OCI-LY1 (cell line): ENCODE measurements at regions not wholly inside any gene's neighbourhood (a gene's known extent, or its start where the extent isn't known, plus 50 kb on each side); places are given as distances from the start of the nearest gene placed in this dataset.
A peak's percentile ranks its signal among the peaks of the same experiment; 100 is the strongest.

Experiments
- H2AFZ ChIP-seq: fragments of 200-600 bp; sonication (generic), shearing (Covaris generic); 2 replicates; pipeline ENCODE4 v1.6.0; 2014; ENCODE audit warnings: antibody characterized with exemption, mild to moderate bottlenecking, low read length
- H3F3A ChIP-seq: fragments of 200-600 bp; sonication (generic), shearing (Covaris generic); 2 replicates; pipeline ENCODE4 v1.6.0; 2014; ENCODE audit warnings: mild to moderate bottlenecking, antibody characterized with exemption, low read length, moderate library complexity; ENCODE audit not compliant: insufficient read depth
- H3K27ac ChIP-seq: fragments of 200-600 bp; sonication (generic); 2 replicates; pipeline ENCODE4 v1.5.1; 2014; ENCODE audit warnings: low read length, mixed run types, mild to moderate bottlenecking, low read depth; ENCODE audit not compliant: poor library complexity, severe bottlenecking
- H3K27me3 ChIP-seq: fragments of 200-600 bp; sonication (generic); 2 replicates; pipeline ENCODE4 v1.6.0; 2014; ENCODE audit warnings: antibody characterized with exemption, mild to moderate bottlenecking, low read length, moderate library complexity; ENCODE audit not compliant: insufficient read depth
- H3K36me3 ChIP-seq: fragments of 200-600 bp; sonication (generic); 2 replicates; pipeline ENCODE4 v1.6.1; 2014; ENCODE audit warnings: mild to moderate bottlenecking, antibody characterized with exemption, low read length, moderate library complexity, mixed read lengths; ENCODE audit not compliant: insufficient read depth
- H3K4me1 ChIP-seq: fragments of 200-600 bp; sonication (generic); 2 replicates; pipeline ENCODE4 v1.5.1; 2014; ENCODE audit warnings: mild to moderate bottlenecking, low read length, moderate library complexity; ENCODE audit not compliant: insufficient read depth, severe bottlenecking
- H3K4me2 ChIP-seq: fragments of 200-600 bp; sonication (generic), shearing (Covaris generic); 2 replicates; pipeline ENCODE4 v1.6.1; 2014; ENCODE audit warnings: low read length
- H3K4me3 ChIP-seq: fragments of 200-600 bp; sonication (generic); 2 replicates; pipeline ENCODE4 v1.5.1; 2014; ENCODE audit warnings: low read length, low read depth, mild to moderate bottlenecking, mixed read lengths; ENCODE audit not compliant: poor library complexity, severe bottlenecking
- H3K79me2 ChIP-seq: fragments of 200-600 bp; shearing (Covaris generic); 2 replicates; pipeline ENCODE4 v1.6.1; 2016; ENCODE audit warnings: mixed run types, low read length, mixed read lengths; ENCODE audit not compliant: insufficient read depth
- H3K9ac ChIP-seq: fragments of 200-600 bp; sonication (generic), shearing (Covaris generic); 2 replicates; pipeline ENCODE4 v1.6.1; 2014; ENCODE audit warnings: mild to moderate bottlenecking, low read length, mixed read lengths
- H3K9me2 ChIP-seq: fragments of 200-600 bp; sonication (generic), shearing (Covaris generic); 2 replicates; pipeline ENCODE4 v1.6.1; 2014; ENCODE audit warnings: low read depth, mild to moderate bottlenecking, low read length, mixed read lengths
- H3K9me3 ChIP-seq: fragments of 200-600 bp; shearing (Covaris generic); 2 replicates; pipeline ENCODE4 v1.6.1; 2014; ENCODE audit warnings: low read length, mixed read lengths
- H4K20me1 ChIP-seq: fragments of 200-600 bp; sonication (generic), shearing (Covaris generic); 2 replicates; pipeline ENCODE4 v1.6.0; 2016; ENCODE audit warnings: mild to moderate bottlenecking, low read length; ENCODE audit not compliant: insufficient read depth
- EZH2 ChIP-seq: fragments of 200-600 bp; sonication (generic), shearing (Covaris generic); IDR thresholded peaks from 2 replicates; pipeline ENCODE4 v1.8.0; 2017; ENCODE audit warnings: borderline replicate concordance, mixed run types, mild to moderate bottlenecking, antibody characterized with exemption, low read length, moderate library complexity, mixed read lengths
- TF ChIP-seq, protein P1 (sequence below): fragments of 200-600 bp; sonication (generic), shearing (Covaris generic); IDR thresholded peaks from 2 replicates; pipeline ENCODE4 v1.5.1; 2017; ENCODE audit warnings: mild to moderate bottlenecking, antibody characterized with exemption, low read length, moderate library complexity, mixed read lengths

DNA sequence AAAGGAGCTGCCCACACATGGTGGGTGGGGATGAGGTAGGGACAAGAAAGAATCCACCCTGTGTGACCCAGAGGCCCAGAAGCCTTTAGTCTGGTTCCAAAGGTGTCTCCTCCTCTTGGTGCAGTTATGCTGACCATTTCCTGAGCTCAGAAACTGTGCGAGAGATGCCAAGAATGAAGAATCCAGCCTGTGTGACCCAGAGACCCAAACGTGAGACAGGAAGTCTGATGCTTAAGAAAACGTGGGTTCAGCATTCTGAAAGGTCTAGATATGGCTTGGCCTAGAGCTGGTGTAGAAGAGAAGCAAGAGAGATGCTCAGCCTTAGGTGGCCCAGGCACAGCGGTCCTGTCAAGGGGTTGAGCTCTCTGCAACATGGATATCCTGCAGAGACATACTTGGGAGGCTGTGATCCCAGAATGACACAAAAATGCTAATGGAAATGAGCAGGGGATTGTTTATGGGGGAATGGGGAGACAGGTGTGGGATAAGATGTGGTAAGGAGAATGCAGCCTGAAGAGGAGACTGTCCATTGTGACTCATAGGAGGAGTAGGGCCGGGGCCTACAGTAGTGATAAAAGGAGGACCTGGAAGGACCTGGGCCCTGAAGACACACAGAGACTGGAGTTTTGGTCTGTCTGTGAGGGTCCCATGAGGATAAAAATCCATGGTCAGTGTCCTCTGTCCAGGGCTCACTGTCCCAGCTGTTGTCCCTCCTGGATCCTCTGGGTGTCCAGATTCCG is 79.0 kb downstream of the ZNF280B start:
- H3K9me2 ChIP-seq: no peaks in the 10 kb centered on the region
- H3K9ac ChIP-seq: no peak overlapping the region
- no peak for TF ChIP-seq EZH2
- TF ChIP-seq, protein P1, sequence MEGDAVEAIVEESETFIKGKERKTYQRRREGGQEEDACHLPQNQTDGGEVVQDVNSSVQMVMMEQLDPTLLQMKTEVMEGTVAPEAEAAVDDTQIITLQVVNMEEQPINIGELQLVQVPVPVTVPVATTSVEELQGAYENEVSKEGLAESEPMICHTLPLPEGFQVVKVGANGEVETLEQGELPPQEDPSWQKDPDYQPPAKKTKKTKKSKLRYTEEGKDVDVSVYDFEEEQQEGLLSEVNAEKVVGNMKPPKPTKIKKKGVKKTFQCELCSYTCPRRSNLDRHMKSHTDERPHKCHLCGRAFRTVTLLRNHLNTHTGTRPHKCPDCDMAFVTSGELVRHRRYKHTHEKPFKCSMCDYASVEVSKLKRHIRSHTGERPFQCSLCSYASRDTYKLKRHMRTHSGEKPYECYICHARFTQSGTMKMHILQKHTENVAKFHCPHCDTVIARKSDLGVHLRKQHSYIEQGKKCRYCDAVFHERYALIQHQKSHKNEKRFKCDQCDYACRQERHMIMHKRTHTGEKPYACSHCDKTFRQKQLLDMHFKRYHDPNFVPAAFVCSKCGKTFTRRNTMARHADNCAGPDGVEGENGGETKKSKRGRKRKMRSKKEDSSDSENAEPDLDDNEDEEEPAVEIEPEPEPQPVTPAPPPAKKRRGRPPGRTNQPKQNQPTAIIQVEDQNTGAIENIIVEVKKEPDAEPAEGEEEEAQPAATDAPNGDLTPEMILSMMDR: no peak
- H3K79me2 ChIP-seq: no peaks in the 10 kb centered on the region
- no peak overlapping the region for H2AFZ ChIP-seq
- H3F3A ChIP-seq: no peaks in the 10 kb centered on the region
- H3K4me2 ChIP-seq: no peak overlapping the region
- H3K27ac ChIP-seq: no peak overlapping the region
- no peaks in the 10 kb centered on the region for H3K27me3 ChIP-seq
- no peaks in the 10 kb centered on the region for H3K9me3 ChIP-seq
- no peak overlapping the region for H3K4me3 ChIP-seq
- H3K36me3 ChIP-seq: no peaks in the 10 kb centered on the region; the same call in 1 of the 2 replicates
- no peaks in the 10 kb centered on the region for H4K20me1 ChIP-seq
- H3K4me1 ChIP-seq: peaks cover 44% of the 10 kb centered on the region

DNA sequence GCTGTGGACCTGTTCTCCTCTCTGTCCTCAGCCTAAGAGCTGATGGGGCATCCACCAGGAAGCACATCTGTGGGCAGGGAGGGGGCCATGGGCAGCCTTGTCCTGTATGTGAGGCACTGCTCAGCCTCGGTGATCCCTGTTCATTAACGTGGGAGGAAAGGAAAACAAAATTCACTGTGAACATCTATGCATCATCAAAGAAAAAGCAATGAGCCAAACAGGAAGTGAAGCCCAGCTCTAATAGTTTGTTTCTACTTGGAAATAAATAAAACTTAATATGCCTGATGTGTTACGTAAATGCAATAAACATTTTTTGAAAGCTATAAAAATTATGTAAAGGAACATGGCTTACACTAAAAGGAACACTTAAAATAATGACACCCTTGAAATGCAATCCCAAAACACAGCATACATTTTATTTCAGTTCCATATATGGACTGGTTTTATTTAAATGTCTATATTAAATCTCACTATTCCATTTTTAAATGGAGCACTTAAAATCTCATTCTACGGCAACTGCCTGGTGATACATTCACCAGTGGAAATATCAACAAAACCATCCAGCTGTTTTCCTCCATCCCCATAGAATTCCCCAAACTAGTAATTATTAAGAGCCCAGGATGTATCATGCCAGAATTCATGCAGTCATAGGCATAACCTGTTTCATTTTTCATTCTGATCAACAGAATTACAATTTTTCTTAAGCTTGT is 78.3 kb downstream of the ZNF280B start:
- H3K9me3 ChIP-seq: no peaks in the 10 kb centered on the region
- no peak overlapping the region for H2AFZ ChIP-seq
- peaks cover 37% of the 10 kb centered on the region for H3K4me1 ChIP-seq
- no peaks in the 10 kb centered on the region for H3K79me2 ChIP-seq
- no peaks in the 10 kb centered on the region for H3K9me2 ChIP-seq
- no peak overlapping the region for H3K4me2 ChIP-seq
- TF ChIP-seq, protein P1: no peak
- TF ChIP-seq EZH2: no peak
- H3K27me3 ChIP-seq: no peaks in the 10 kb centered on the region
- H4K20me1 ChIP-seq: no peaks in the 10 kb centered on the region
- H3K27ac ChIP-seq: no peak overlapping the region
- no peaks in the 10 kb centered on the region for H3F3A ChIP-seq
- H3K9ac ChIP-seq: no peak overlapping the region
- no peak overlapping the region for H3K4me3 ChIP-seq
- no peaks in the 10 kb centered on the region; the same call in 1 of the 2 replicates for H3K36me3 ChIP-seq

DNA sequence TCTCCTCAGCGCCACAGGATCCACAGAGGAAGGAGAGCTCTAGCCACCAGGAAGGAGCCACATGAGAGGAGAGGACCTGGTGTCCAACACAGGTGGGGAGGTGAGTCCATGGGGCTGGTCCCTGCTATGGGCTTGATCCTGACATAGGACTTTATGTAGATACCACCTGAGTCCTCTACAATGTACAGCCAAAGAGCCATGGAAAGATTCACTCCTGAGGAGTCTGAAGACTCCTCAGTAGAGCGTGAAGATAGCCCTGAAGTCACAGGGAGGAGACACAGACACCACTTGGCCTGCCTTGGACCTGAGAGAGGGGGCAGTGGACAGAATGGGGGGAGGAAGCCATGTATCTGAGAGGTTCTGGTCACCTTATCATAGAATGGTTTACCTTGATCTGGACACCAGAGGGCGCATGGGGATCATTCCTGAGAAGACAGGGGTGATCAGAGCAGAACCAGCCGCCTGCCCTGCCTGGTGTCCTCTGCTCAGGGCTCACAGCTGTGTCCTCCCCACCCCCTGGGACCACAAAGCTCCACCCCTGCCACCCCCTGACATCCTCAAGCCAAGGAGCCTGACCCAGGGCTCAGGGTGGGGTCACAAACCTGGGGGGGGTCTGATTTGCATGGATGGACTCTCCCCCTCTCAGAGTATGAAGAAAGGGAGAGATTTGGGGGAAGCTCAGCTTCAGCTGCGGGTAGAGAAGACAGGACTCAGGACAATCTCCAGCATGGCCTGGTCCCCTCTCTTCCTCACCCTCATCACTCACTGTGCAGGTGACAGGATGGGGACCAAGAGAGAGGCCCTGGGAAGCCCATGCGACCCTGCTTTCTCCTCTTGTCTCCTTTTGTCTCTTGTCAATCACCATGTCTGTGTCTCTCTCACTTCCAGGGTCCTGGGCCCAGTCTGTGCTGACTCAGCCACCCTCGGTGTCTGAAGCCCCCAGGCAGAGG is 77.0 kb downstream of the ZNF280B start:
- no peaks in the 10 kb centered on the region for H3F3A ChIP-seq
- H3K9me2 ChIP-seq: no peaks in the 10 kb centered on the region
- H4K20me1 ChIP-seq: no peaks in the 10 kb centered on the region
- no peaks in the 10 kb centered on the region; the same call in 1 of the 2 replicates for H3K36me3 ChIP-seq
- no peak overlapping the region for H3K4me3 ChIP-seq
- no peaks in the 10 kb centered on the region for H3K9me3 ChIP-seq
- H3K4me1 ChIP-seq: peaks cover 25% of the 10 kb centered on the region
- no peak overlapping the region for H2AFZ ChIP-seq
- H3K27me3 ChIP-seq: no peaks in the 10 kb centered on the region
- H3K79me2 ChIP-seq: no peaks in the 10 kb centered on the region
- H3K4me2 ChIP-seq: no peak overlapping the region
- no peak overlapping the region for H3K27ac ChIP-seq
- no peak overlapping the region for H3K9ac ChIP-seq
- TF ChIP-seq, protein P1: peak; percentile 72
- no peak for TF ChIP-seq EZH2
